ENCODE measurements at regions not wholly inside any gene's neighbourhood (a gene's known extent, or its start where the extent isn't known, plus 50 kb on each side); places are given as distances from the start of the nearest gene placed in this dataset.

DNA sequence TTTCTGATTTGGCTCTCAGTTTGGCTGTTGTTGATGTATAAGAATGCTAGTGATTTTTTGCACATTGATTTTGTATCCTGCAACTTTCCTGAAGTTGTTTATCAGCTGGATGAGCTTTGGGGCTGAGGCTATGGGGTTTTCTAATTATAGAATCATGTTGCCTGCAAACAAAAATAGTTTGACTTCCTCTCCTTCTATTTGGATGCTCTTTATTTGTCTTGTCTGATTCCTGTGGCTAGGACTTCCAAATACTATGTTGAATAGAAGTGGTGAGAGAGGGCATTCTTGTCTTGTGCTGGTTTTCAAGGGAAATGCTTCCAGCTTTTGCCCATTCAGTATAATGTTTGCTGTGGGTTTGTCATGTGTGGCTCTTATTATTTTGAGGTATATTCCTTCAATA lies 734.7 kb upstream of the FAM241A start:
- TF ChIP-seq, protein P1, sequence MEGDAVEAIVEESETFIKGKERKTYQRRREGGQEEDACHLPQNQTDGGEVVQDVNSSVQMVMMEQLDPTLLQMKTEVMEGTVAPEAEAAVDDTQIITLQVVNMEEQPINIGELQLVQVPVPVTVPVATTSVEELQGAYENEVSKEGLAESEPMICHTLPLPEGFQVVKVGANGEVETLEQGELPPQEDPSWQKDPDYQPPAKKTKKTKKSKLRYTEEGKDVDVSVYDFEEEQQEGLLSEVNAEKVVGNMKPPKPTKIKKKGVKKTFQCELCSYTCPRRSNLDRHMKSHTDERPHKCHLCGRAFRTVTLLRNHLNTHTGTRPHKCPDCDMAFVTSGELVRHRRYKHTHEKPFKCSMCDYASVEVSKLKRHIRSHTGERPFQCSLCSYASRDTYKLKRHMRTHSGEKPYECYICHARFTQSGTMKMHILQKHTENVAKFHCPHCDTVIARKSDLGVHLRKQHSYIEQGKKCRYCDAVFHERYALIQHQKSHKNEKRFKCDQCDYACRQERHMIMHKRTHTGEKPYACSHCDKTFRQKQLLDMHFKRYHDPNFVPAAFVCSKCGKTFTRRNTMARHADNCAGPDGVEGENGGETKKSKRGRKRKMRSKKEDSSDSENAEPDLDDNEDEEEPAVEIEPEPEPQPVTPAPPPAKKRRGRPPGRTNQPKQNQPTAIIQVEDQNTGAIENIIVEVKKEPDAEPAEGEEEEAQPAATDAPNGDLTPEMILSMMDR (IDR thresholded peaks at IDR 0.05 in 4 of 5, conservative IDR thresholded peaks at IDR 0.05 in 1 of 5), result no peak
- TF ChIP-seq POLR2A (IDR thresholded peaks at IDR 0.05), result no peak
